ENCODE measurements at regions not wholly inside any gene's neighbourhood (a gene's known extent, or its start where the extent isn't known, plus 50 kb on each side); places are given as distances from the start of the nearest gene placed in this dataset.
A peak's percentile ranks its signal among the peaks of the same experiment; 100 is the strongest.

DNA sequence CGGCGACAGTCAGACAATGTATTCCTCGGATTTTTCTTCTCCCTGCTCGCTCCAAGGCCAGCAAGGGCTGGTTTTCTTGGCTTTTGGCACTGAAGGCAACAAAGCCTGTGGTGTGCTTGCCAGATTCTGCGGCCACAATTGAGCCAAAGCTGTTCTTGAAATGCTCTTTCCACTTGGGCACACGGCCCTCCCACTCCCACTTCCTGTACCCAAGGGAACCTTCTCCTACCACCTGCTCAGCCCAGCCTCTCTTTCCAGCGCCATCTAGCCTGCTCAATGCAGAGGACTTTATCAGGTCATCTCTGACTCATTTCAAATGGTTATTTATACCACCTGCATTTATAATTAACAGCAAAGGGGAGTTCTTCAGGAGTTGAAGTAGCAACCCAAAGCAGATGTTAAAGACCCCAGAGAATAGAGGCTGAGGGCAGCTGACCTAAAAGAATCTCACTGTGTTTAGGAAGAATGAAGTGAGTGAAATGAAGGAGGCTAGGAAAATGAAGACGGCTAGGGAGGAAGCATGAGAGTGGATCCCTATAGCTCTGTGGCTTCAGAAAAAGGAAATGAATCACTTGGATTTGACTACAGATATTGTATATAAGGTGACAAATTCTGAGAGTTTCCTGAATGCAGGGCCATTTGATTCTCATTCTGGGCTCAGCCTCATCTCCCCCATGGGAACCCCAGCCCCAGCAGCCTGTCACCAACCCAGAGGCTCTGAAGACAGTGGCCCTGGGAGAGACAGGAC lies 439.0 kb downstream of the ENC1 start:
- no peak for TF ChIP-seq POLR2A (IDR thresholded peaks at IDR 0.05)
- TF ChIP-seq CTCF (IDR thresholded peaks at IDR 0.05) = no peak
- H3K27me3 ChIP-seq = no peaks in the 10 kb centered on the region
- intact Hi-C loops (cut with DNase I) = loop anchor here in 4 of 10 donors (1.0 to 10.0 kb wide), 4 partner anchors 74 to 443 kb away; partner anchors contain the start of gene ENC1 (in 3 of the 4)
- no peak overlapping the region for H3K4me3 ChIP-seq
- DNase-seq = peak; percentile 42 to 75 (median 58)
- H3K36me3 ChIP-seq = no peaks in the 10 kb centered on the region
- 38 to 57% (median 49%) methylated on average over 8 of the region's 8 CpGs for WGBS, 4 donors
- H3K27ac ChIP-seq = peak overlapping the region in 3 of 12 donors; percentile 6 to 13 (median 8)
- ATAC-seq = peak; percentile 47 to 82 (median 74)
- no peaks in the 10 kb centered on the region for H3K9me3 ChIP-seq
- peaks cover 0 to 39% (median 21%) of the 10 kb centered on the region in 12 donors for H3K4me1 ChIP-seq

DNA sequence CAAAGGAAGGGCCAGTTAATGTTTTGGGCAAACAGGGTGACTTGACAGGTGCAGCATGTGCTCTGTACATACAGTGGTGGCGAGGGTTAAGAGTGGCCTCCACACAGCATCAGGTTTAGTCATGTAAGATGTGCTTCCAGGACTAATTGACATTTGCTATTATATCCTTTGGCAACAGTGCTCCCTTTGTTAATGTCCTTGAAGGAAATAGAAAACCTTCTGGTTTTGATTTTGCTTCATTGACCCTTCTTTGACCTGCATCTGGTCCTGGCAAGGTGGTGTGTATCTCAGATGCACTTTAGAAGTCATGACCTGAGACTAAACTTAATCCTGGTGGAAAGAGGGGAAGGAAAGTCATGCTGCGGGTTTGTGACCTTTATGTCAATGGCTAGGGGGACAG lies 440.0 kb downstream of the ENC1 start:
- H3K27ac ChIP-seq = peak overlapping the region in 3 of 12 donors; percentile 7 to 10 (median 8)
- no peak for TF ChIP-seq POLR2A (IDR thresholded peaks at IDR 0.05)
- no peak for TF ChIP-seq CTCF (IDR thresholded peaks at IDR 0.05)
- ATAC-seq = peak in 3 of 4 donors; percentile 16 to 48 (median 25)

DNA sequence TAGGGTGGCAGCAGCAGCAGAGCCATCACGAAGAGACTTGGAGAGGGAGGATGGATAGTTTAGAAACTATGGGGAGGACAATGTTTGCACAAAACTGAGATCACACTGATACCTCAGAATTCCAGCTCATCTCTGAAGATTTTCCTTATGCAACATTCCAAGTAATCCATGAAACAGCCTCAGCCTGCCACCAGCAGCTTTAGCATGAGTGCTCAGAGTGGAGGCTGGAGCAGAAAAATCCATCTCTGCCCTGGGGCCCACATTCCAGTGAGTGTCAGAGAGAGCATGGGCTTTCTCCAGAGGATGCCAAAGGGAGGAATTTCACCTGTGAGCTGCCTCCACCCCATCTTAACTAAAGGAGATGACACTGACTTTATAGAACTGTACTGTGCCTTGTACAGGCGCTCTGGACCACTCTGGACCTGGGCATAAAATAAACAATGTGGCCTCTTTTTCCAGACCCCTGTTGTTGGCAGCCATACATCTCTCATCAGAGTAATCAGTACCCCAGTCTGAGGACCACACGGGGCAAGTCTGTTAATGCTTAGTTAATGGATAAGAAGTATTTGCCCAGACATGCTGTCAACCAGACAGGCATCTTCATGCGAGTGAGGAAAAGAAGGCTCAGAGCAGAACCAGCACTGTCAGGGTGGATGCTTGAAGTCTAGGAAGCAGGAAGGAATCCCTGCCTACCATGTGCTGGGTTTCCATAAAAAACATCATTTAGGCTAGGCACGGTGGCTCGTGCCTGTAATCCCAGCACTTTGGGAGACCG lies 440.9 kb downstream of the ENC1 start:
- 92 to 98% (median 94%) methylated on average over 6 to 7 of the region's 7 CpGs for WGBS, 4 donors

More for the DNA sequence above, 440.0 kb downstream of the ENC1 start:
- H3K4me1 ChIP-seq = peaks cover 0 to 32% (median 15%) of the 10 kb centered on the region in 12 donors
- H3K36me3 ChIP-seq = no peaks in the 10 kb centered on the region
- DNase-seq = no peak
- no peaks in the 10 kb centered on the region for H3K9me3 ChIP-seq
- H3K27me3 ChIP-seq = no peaks in the 10 kb centered on the region
- intact Hi-C loops (cut with DNase I) = loop anchor here in 4 of 10 donors (5.0 to 10.0 kb wide), 3 partner anchors 434 to 444 kb away; partner anchors contain the start of gene ENC1 (in 3 of the 4)
- 57 to 87% (median 72%) methylated on average over 2 of the region's 2 CpGs for WGBS, 4 donors
- no peak overlapping the region for H3K4me3 ChIP-seq

More for the DNA sequence above, 440.9 kb downstream of the ENC1 start:
- no peak for ATAC-seq
- intact Hi-C loops (cut with DNase I) = loop anchor here in 4 of 10 donors (5.0 to 10.0 kb wide), 3 partner anchors 435 to 445 kb away; partner anchors contain the start of gene ENC1 (in 3 of the 4)
- H3K4me1 ChIP-seq = peaks cover 0 to 32% (median 15%) of the 10 kb centered on the region in 12 donors
- H3K27ac ChIP-seq = no peak overlapping the region
- no peaks in the 10 kb centered on the region for H3K9me3 ChIP-seq
- DNase-seq = no peak
- no peaks in the 10 kb centered on the region for H3K36me3 ChIP-seq
- H3K27me3 ChIP-seq = no peaks in the 10 kb centered on the region
- no peak overlapping the region for H3K4me3 ChIP-seq
- TF ChIP-seq CTCF (IDR thresholded peaks at IDR 0.05) (no peak), POLR2A (IDR thresholded peaks at IDR 0.05) (no peak)
